Coronary artery (tissue), 2 donors: ENCODE measurements at regions not wholly inside any gene's neighbourhood (a gene's known extent, or its start where the extent isn't known, plus 50 kb on each side); places are given as distances from the start of the nearest gene placed in this dataset.

ENCODE experiments used
- DNase-seq: peaks from one replicate; pipeline ENCODE4 v3.0.0-alpha.2; 2017; ENCODE audit warnings: low spot score
- H3K27ac ChIP-seq, 2 donors: fragments of 200-600 bp; sonication (generic); one replicate each; pipeline ENCODE4 v1.5.1; 2016 to 2019
- H3K4me3 ChIP-seq: fragments of 200-600 bp; sonication (generic); 2 replicates; pipeline ENCODE4 v1.5.1; 2016; ENCODE audit warnings: mild to moderate bottlenecking, moderate library complexity
- CTCF ChIP-seq: fragments of 200-600 bp; sonication (generic); IDR thresholded peaks from one replicate; pipeline ENCODE4 v1.5.1; 2019; ENCODE audit warnings: antibody characterized with exemption

GRCh38 chr5:148723143-148723542, 68.8 kb upstream of the HTR4 start:
- Histone ChIP-seq H3K27ac (no peak overlapping the region), H3K4me3 (no peak overlapping the region)
- TF ChIP-seq CTCF = no peak
- DNase-seq = no peak

- Histone ChIP-seq H3K27ac (no peak overlapping the region), H3K4me3 (no peak overlapping the region)
- no peak for TF ChIP-seq CTCF
- DNase-seq = no peak
Observed at GRCh38 chr5:148725675-148726074, 71.3 kb upstream of the HTR4 start.

- Histone ChIP-seq H3K4me3 (no peak overlapping the region), H3K27ac (peak overlapping the region in 1 of 2 donors; percentile 62)
- TF ChIP-seq CTCF = no peak
- no peak for DNase-seq
Observed at GRCh38 chr5:148729182-148729581, 74.9 kb upstream of the HTR4 start.

- no peak for DNase-seq
- no peak for TF ChIP-seq CTCF
- peak overlapping the region; percentile 43 for H3K4me3 ChIP-seq
Observed at GRCh38 chr5:148730270-148730669, 75.9 kb upstream of the HTR4 start.

GRCh38 chr5:148730942-148731898, 76.9 kb upstream of the HTR4 start:
- peak overlapping the region; percentile 27 to 62 for H3K27ac ChIP-seq
- H3K4me3 ChIP-seq = peak overlapping the region; percentile 43
- TF ChIP-seq CTCF = peak; percentile 73
- DNase-seq = no peak

More at GRCh38 chr5:148730270-148730669, 75.9 kb upstream of the HTR4 start:
- peak overlapping the region; percentile 27 to 62 for H3K27ac ChIP-seq

- Histone ChIP-seq H3K4me3 (no peak overlapping the region), H3K27ac (no peak overlapping the region)
- TF ChIP-seq CTCF = no peak
- no peak for DNase-seq
Observed at GRCh38 chr5:148732692-148733091, 78.4 kb upstream of the HTR4 start.
